Activated CD4-positive, alpha-beta memory T cell treated with anti-CD3 and anti-CD28 coated beads, Interleukin-2, amount 10 ng/mL, durations not matched to agents 7 days and 5 days (primary cell): ENCODE measurements at regions not wholly inside any gene's neighbourhood (a gene's known extent, or its start where the extent isn't known, plus 50 kb on each side); places are given as distances from the start of the nearest gene placed in this dataset.
"Not testable (repeated sequence)": the region's sequence is repeated elsewhere in the genome, so short reads cannot be mapped to it uniquely, and the experiment has no call there.

Experiments used
- CTCF ChIA-PET: fragments of 350-600 bp; sonication (Branson Sonifier 250); formaldehyde crosslinking; loops from one replicate; lab custom pipeline; 2021; ENCODE audit warnings: antibody characterized with exemption, inconsistent platforms; lab: Charles Lee
- POLR2A ChIA-PET: fragments of 350-600 bp; sonication (Branson Sonifier 250); formaldehyde crosslinking; loops from one replicate; lab custom pipeline; 2021; ENCODE audit warnings: antibody characterized with exemption; lab: Charles Lee
- DNase-seq: peaks from one replicate; pipeline ENCODE4 v3.0.0-alpha.2; 2020
- H3K27ac Mint-ChIP-seq: one replicate; pipeline ENCODE4 v1.8.0; 2021; ENCODE audit warnings: mild to moderate bottlenecking, mixed read lengths
- H3K27me3 Mint-ChIP-seq: one replicate; pipeline ENCODE4 v1.8.0; 2021; ENCODE audit warnings: mixed read lengths
- H3K36me3 Mint-ChIP-seq: one replicate; pipeline ENCODE4 v1.8.0; 2021; ENCODE audit warnings: low read depth, mixed read lengths
- H3K4me1 Mint-ChIP-seq: one replicate; pipeline ENCODE4 v1.8.0; 2021; ENCODE audit warnings: mixed read lengths
- H3K4me3 Mint-ChIP-seq: one replicate; pipeline ENCODE4 v1.8.0; 2021; ENCODE audit warnings: mild to moderate bottlenecking, mixed read lengths
- H3K9me3 Mint-ChIP-seq: one replicate; pipeline ENCODE4 v1.8.0; 2021; ENCODE audit warnings: mixed read lengths

GRCh38 chr10:36030516-36030915 lies 388.4 kb upstream of the FZD8 start:
- DNase-seq, result no peak
- no peak overlapping the region for H3K4me3 Mint-ChIP-seq
- no peaks in the 10 kb centered on the region for H3K36me3 Mint-ChIP-seq
- ChIA-PET POLR2A (no interaction called here), CTCF (no interaction called here)
- H3K9me3 Mint-ChIP-seq, result peaks cover 9% of the 10 kb centered on the region
- no peaks in the 10 kb centered on the region for H3K27me3 Mint-ChIP-seq
- no peaks in the 10 kb centered on the region for H3K4me1 Mint-ChIP-seq
- H3K27ac Mint-ChIP-seq, result no peak overlapping the region

GRCh38 chr10:36026656-36027390 lies 384.7 kb upstream of the FZD8 start:
- Mint-ChIP-seq H3K4me1 (no peaks in the 10 kb centered on the region), H3K27me3 (no peaks in the 10 kb centered on the region), H3K27ac (no peak overlapping the region), H3K4me3 (no peak overlapping the region), H3K9me3 (peaks cover 14% of the 10 kb centered on the region), H3K36me3 (no peaks in the 10 kb centered on the region)
- ChIA-PET CTCF (no interaction called here), POLR2A (no interaction called here)
- DNase-seq, result no peak

- H3K27me3 Mint-ChIP-seq, result no peaks in the 10 kb centered on the region
- CTCF ChIA-PET, result no interaction called here
- POLR2A ChIA-PET, result no interaction called here
- H3K4me3 Mint-ChIP-seq, result no peak overlapping the region
- no peak for DNase-seq
- no peaks in the 10 kb centered on the region for H3K36me3 Mint-ChIP-seq
- peaks cover 14% of the 10 kb centered on the region for H3K9me3 Mint-ChIP-seq
- no peak overlapping the region for H3K27ac Mint-ChIP-seq
- no peaks in the 10 kb centered on the region for H3K4me1 Mint-ChIP-seq
These were observed 384.0 kb upstream of the FZD8 start for GRCh38 chr10:36026081-36026480.

- peaks cover 17% of the 10 kb centered on the region for H3K9me3 Mint-ChIP-seq
- no peaks in the 10 kb centered on the region for H3K27me3 Mint-ChIP-seq
- ChIA-PET CTCF (no interaction called here), POLR2A (no interaction called here)
- no peaks in the 10 kb centered on the region for H3K36me3 Mint-ChIP-seq
- DNase-seq, result no peak
- H3K27ac Mint-ChIP-seq, result no peak overlapping the region
- no peaks in the 10 kb centered on the region for H3K4me1 Mint-ChIP-seq
- H3K4me3 Mint-ChIP-seq, result no peak overlapping the region
These were observed 381.8 kb upstream of the FZD8 start for GRCh38 chr10:36023939-36024338.

GRCh38 chr10:36021096-36021495 lies 379.0 kb upstream of the FZD8 start:
- ChIA-PET CTCF (no interaction called here), POLR2A (no interaction called here)
- H3K27ac Mint-ChIP-seq, result no peak overlapping the region
- H3K27me3 Mint-ChIP-seq, result no peaks in the 10 kb centered on the region
- no peak overlapping the region for H3K4me3 Mint-ChIP-seq
- H3K36me3 Mint-ChIP-seq, result no peaks in the 10 kb centered on the region
- peaks cover 10% of the 10 kb centered on the region for H3K9me3 Mint-ChIP-seq
- DNase-seq, result no peak
- no peaks in the 10 kb centered on the region for H3K4me1 Mint-ChIP-seq

- CTCF ChIA-PET, result no interaction called here
- no peaks in the 10 kb centered on the region for H3K36me3 Mint-ChIP-seq
- DNase-seq, result no peak
- no peak overlapping the region for H3K4me3 Mint-ChIP-seq
- H3K27ac Mint-ChIP-seq, result no peak overlapping the region
- POLR2A ChIA-PET, result no interaction called here
- H3K4me1 Mint-ChIP-seq, result no peaks in the 10 kb centered on the region
- H3K9me3 Mint-ChIP-seq, result peaks cover 8% of the 10 kb centered on the region
- H3K27me3 Mint-ChIP-seq, result no peaks in the 10 kb centered on the region
These were observed 377.7 kb upstream of the FZD8 start for GRCh38 chr10:36019749-36020148.

GRCh38 chr10:36018996-36019395 lies 376.9 kb upstream of the FZD8 start:
- no peaks in the 10 kb centered on the region for H3K27me3 Mint-ChIP-seq
- H3K9me3 Mint-ChIP-seq, result peaks cover 13% of the 10 kb centered on the region
- no peak overlapping the region for H3K27ac Mint-ChIP-seq
- no peak for DNase-seq
- POLR2A ChIA-PET, result no interaction called here
- no peak overlapping the region for H3K4me3 Mint-ChIP-seq
- H3K4me1 Mint-ChIP-seq, result no peaks in the 10 kb centered on the region
- H3K36me3 Mint-ChIP-seq, result no peaks in the 10 kb centered on the region
- CTCF ChIA-PET, result no interaction called here

- DNase-seq, result no peak
- CTCF ChIA-PET, result no interaction called here
- H3K4me1 Mint-ChIP-seq, result no peaks in the 10 kb centered on the region
- no peaks in the 10 kb centered on the region for H3K36me3 Mint-ChIP-seq
- no peaks in the 10 kb centered on the region for H3K27me3 Mint-ChIP-seq
- H3K9me3 Mint-ChIP-seq, result peaks cover 11% of the 10 kb centered on the region
- POLR2A ChIA-PET, result no interaction called here
- H3K27ac Mint-ChIP-seq, result no peak overlapping the region
- H3K4me3 Mint-ChIP-seq, result no peak overlapping the region
These were observed 375.0 kb upstream of the FZD8 start for GRCh38 chr10:36017137-36017536.

- H3K27ac Mint-ChIP-seq, result no peak overlapping the region
These were observed 365.3 kb upstream of the FZD8 start for GRCh38 chr10:36007369-36007768.

GRCh38 chr10:36003688-36004087 lies 361.6 kb upstream of the FZD8 start:
- Mint-ChIP-seq H3K27ac (no peak overlapping the region), H3K9me3 (peaks cover 5% of the 10 kb centered on the region), H3K4me1 (no peaks in the 10 kb centered on the region), H3K4me3 (no peak overlapping the region), H3K36me3 (no peaks in the 10 kb centered on the region), H3K27me3 (no peaks in the 10 kb centered on the region)
- DNase-seq, result no peak
- CTCF ChIA-PET, result no interaction called here
- POLR2A ChIA-PET, result no interaction called here

More at GRCh38 chr10:36007369-36007768, 365.3 kb upstream of the FZD8 start:
- ChIA-PET POLR2A (no interaction called here), CTCF (no interaction called here)
- Mint-ChIP-seq H3K27me3 (no peaks in the 10 kb centered on the region), H3K4me3 (no peak overlapping the region), H3K36me3 (no peaks in the 10 kb centered on the region), H3K4me1 (no peaks in the 10 kb centered on the region), H3K9me3 (peaks cover 5% of the 10 kb centered on the region)
- no peak for DNase-seq

- Mint-ChIP-seq H3K4me3 (no peak overlapping the region), H3K27me3 (no peaks in the 10 kb centered on the region), H3K27ac (no peak overlapping the region), H3K36me3 (no peaks in the 10 kb centered on the region), H3K4me1 (no peaks in the 10 kb centered on the region), H3K9me3 (peaks cover 5% of the 10 kb centered on the region)
- CTCF ChIA-PET, result no interaction called here
- DNase-seq, result no peak
- POLR2A ChIA-PET, result no interaction called here
These were observed 361.0 kb upstream of the FZD8 start for GRCh38 chr10:36003031-36003600.

GRCh38 chr10:36002445-36002844 lies 360.3 kb upstream of the FZD8 start:
- DNase-seq, result no peak
- Mint-ChIP-seq H3K4me1 (no peaks in the 10 kb centered on the region), H3K9me3 (peaks cover 2% of the 10 kb centered on the region), H3K4me3 (no peak overlapping the region), H3K36me3 (no peaks in the 10 kb centered on the region), H3K27ac (no peak overlapping the region), H3K27me3 (no peaks in the 10 kb centered on the region)
- ChIA-PET CTCF (no interaction called here), POLR2A (no interaction called here)

- POLR2A ChIA-PET, H3K9me3 Mint-ChIP-seq, DNase-seq, H3K4me3 Mint-ChIP-seq, H3K36me3 Mint-ChIP-seq, H3K4me1 Mint-ChIP-seq, H3K27ac Mint-ChIP-seq, H3K27me3 Mint-ChIP-seq, CTCF ChIA-PET: not testable (repeated sequence)
These were observed 358.7 kb upstream of the FZD8 start for GRCh38 chr10:36000754-36001153.

- no peaks in the 10 kb centered on the region for H3K9me3 Mint-ChIP-seq
- H3K27me3 Mint-ChIP-seq, result no peaks in the 10 kb centered on the region
These were observed 355.9 kb upstream of the FZD8 start for GRCh38 chr10:35998026-35998425.

More at GRCh38 chr10:35998026-35998425, 355.9 kb upstream of the FZD8 start:
- Mint-ChIP-seq H3K4me3 (no peak overlapping the region), H3K36me3 (no peaks in the 10 kb centered on the region), H3K4me1 (no peaks in the 10 kb centered on the region), H3K27ac (no peak overlapping the region)
- POLR2A ChIA-PET, result no interaction called here
- CTCF ChIA-PET, result no interaction called here
- DNase-seq, result no peak
